ENCODE measurements at regions not wholly inside any gene's neighbourhood (a gene's known extent, or its start where the extent isn't known, plus 50 kb on each side); places are given as distances from the start of the nearest gene placed in this dataset.
"Not testable (repeated sequence)": the region's sequence is repeated elsewhere in the genome, so short reads cannot be mapped to it uniquely, and the experiment has no call there.

GRCh38 chr6:13874191-13874549, 50.6 kb upstream of the RNF182 start:
- DNase-seq = no peak

- peak; percentile 19 for DNase-seq
Observed at GRCh38 chr6:13873288-13874190, 51.2 kb upstream of the RNF182 start.

- DNase-seq = no peak
Observed at GRCh38 chr6:13872681-13873080, 52.1 kb upstream of the RNF182 start.

GRCh38 chr6:13872006-13872405, 52.7 kb upstream of the RNF182 start:
- DNase-seq = not testable (repeated sequence)

GRCh38 chr6:13870214-13870830, 54.4 kb upstream of the RNF182 start:
- DNase-seq = no peak

GRCh38 chr6:13868236-13868635, 53.9 kb upstream of the MCUR1 start:
- no peak for DNase-seq

GRCh38 chr6:13866301-13866700, 51.9 kb upstream of the MCUR1 start:
- DNase-seq = no peak

GRCh38 chr6:13865141-13865540, 50.8 kb upstream of the MCUR1 start:
- no peak for DNase-seq

GRCh38 chr6:13864669-13865068, 50.3 kb upstream of the MCUR1 start:
- DNase-seq = not testable (repeated sequence)
